ENCODE measurements at regions not wholly inside any gene's neighbourhood (a gene's known extent, or its start where the extent isn't known, plus 50 kb on each side); places are given as distances from the start of the nearest gene placed in this dataset.

DNA sequence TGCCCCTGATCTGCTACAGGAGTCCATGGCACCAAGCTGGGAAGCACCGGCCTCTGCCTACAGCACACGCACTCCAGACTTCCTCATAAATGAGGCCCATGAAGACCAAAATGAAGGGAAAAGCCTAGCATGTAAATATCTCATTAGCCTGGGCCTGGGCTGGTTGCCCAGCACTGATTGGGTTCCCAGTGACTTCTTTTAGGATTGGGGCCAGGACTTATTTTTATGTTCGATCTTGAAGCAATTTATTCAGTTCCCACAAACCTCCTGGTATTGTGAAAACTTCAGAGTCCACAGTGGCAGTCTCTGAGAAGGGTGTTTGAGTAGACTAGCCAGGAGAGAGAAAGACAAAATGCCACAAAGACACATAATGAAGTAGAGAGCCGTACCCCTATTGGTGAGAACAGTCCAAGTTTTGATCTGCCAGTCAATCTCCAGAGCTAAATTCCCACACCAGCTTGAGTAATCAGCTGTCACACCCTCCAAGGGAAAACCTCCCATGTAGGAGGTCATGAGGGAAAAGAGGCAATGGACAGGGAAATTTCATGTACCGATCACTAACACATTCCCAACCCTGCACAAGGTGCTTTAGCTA is 78.2 kb downstream of the PHLDA1 start:
- TF ChIP-seq, protein P1, sequence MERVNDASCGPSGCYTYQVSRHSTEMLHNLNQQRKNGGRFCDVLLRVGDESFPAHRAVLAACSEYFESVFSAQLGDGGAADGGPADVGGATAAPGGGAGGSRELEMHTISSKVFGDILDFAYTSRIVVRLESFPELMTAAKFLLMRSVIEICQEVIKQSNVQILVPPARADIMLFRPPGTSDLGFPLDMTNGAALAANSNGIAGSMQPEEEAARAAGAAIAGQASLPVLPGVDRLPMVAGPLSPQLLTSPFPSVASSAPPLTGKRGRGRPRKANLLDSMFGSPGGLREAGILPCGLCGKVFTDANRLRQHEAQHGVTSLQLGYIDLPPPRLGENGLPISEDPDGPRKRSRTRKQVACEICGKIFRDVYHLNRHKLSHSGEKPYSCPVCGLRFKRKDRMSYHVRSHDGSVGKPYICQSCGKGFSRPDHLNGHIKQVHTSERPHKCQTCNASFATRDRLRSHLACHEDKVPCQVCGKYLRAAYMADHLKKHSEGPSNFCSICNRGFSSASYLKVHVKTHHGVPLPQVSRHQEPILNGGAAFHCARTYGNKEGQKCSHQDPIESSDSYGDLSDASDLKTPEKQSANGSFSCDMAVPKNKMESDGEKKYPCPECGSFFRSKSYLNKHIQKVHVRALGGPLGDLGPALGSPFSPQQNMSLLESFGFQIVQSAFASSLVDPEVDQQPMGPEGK (CRISPR knock-in tag; IDR thresholded peaks at IDR 0.05; ENCODE audit: borderline replicate concordance), result no peak
- TF ChIP-seq, protein P2, sequence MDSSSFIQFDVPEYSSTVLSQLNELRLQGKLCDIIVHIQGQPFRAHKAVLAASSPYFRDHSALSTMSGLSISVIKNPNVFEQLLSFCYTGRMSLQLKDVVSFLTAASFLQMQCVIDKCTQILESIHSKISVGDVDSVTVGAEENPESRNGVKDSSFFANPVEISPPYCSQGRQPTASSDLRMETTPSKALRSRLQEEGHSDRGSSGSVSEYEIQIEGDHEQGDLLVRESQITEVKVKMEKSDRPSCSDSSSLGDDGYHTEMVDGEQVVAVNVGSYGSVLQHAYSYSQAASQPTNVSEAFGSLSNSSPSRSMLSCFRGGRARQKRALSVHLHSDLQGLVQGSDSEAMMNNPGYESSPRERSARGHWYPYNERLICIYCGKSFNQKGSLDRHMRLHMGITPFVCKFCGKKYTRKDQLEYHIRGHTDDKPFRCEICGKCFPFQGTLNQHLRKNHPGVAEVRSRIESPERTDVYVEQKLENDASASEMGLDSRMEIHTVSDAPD (CRISPR knock-in tag; IDR thresholded peaks at IDR 0.05), result no peak
